GM21529 (cell line): ENCODE measurements at regions not wholly inside any gene's neighbourhood (a gene's known extent, or its start where the extent isn't known, plus 50 kb on each side); places are given as distances from the start of the nearest gene placed in this dataset.

Experiments used
- ATAC-seq: cut with Tn5 transposase; IDR thresholded peaks from one replicate; pipeline ENCODE4 v1.9.1; 2021; ENCODE audit not compliant: unreplicated experiment

- ATAC-seq = no peak
These were observed 71.0 kb upstream of the GALNT15 start for GRCh38 chr3:16103472-16103871.

GRCh38 chr3:16104156-16104555, 70.3 kb upstream of the GALNT15 start:
- ATAC-seq = no peak

GRCh38 chr3:16106050-16106449, 68.4 kb upstream of the GALNT15 start:
- ATAC-seq = no peak

- no peak for ATAC-seq
These were observed 66.1 kb upstream of the GALNT15 start for GRCh38 chr3:16108424-16108823.

GRCh38 chr3:16109929-16110328, 64.6 kb upstream of the GALNT15 start:
- no peak for ATAC-seq

- no peak for ATAC-seq
These were observed 61.5 kb upstream of the GALNT15 start for GRCh38 chr3:16112910-16113504.

GRCh38 chr3:16113704-16114103, 60.8 kb upstream of the GALNT15 start:
- ATAC-seq = no peak

- no peak for ATAC-seq
These were observed 60.1 kb upstream of the GALNT15 start for GRCh38 chr3:16114429-16114828.

- ATAC-seq = no peak
These were observed 59.5 kb upstream of the GALNT15 start for GRCh38 chr3:16114930-16115329.

GRCh38 chr3:16118396-16118795, 56.1 kb upstream of the GALNT15 start:
- ATAC-seq = no peak

- ATAC-seq = no peak
These were observed 54.6 kb upstream of the GALNT15 start for GRCh38 chr3:16119887-16120286.

- no peak for ATAC-seq
These were observed 53.1 kb upstream of the GALNT15 start for GRCh38 chr3:16121391-16121790.

- ATAC-seq = no peak
These were observed 52.3 kb upstream of the GALNT15 start for GRCh38 chr3:16122155-16122554.

- ATAC-seq = no peak
These were observed 51.8 kb upstream of the GALNT15 start for GRCh38 chr3:16122661-16123060.

GRCh38 chr3:16124636-16125035, 49.8 kb upstream of the GALNT15 start:
- no peak for ATAC-seq
